Prostate gland (tissue), 2 donors: ENCODE measurements at regions not wholly inside any gene's neighbourhood (a gene's known extent, or its start where the extent isn't known, plus 50 kb on each side); places are given as distances from the start of the nearest gene placed in this dataset.

Experiments used
- DNase-seq: peaks from one replicate; pipeline ENCODE4 v3.0.0-alpha.2; 2019; ENCODE audit warnings: low spot score
- H3K27ac ChIP-seq, 2 donors: fragments of 200-600 bp; sonication (generic); 2 replicates each; pipeline ENCODE4 v1.5.1; 2017 to 2019
- H3K27me3 ChIP-seq: fragments of 200-600 bp; sonication (generic); replicated peaks from 2 replicates; pipeline ENCODE4 v1.5.1; 2019; ENCODE audit not compliant: insufficient read depth
- H3K36me3 ChIP-seq, 2 donors: fragments of 200-600 bp; sonication (generic); 1 replicate in 1 of 2; 2 replicates in 1 of 2; pipeline versions ENCODE4 v1.5.1 to v1.8.1; 2017 to 2019
- H3K4me1 ChIP-seq: fragments of 200-600 bp; sonication (generic); replicated peaks from 2 replicates; pipeline ENCODE4 v1.5.1; 2019
- H3K4me3 ChIP-seq, 2 donors: fragments of 200-600 bp; sonication (generic); 2 replicates each; pipeline ENCODE4 v1.5.1; 2017 to 2019
- H3K9me3 ChIP-seq: fragments of 200-600 bp; sonication (generic); 2 replicates; pipeline ENCODE4 v1.5.1; 2017
- CTCF ChIP-seq, 4 experiments: fragments of 200-600 bp in 2 of 4; fragments of 450-650 bp in 2 of 4; sonication (generic) in 2 of 4; IDR thresholded peaks; 1 replicate in 3 of 4; 2 replicates in 1 of 4; pipeline ENCODE4 v1.5.1; 2016 to 2019; ENCODE audit warnings: antibody characterized with exemption in 4 of 4, mild to moderate bottlenecking in 2 of 4, moderate library complexity in 2 of 4
- POLR2A ChIP-seq: fragments of 450-650 bp; IDR thresholded peaks from one replicate; pipeline ENCODE4 v1.6.1; 2016; ENCODE audit warnings: antibody characterized with exemption, mild to moderate bottlenecking
- POLR2AphosphoS5 ChIP-seq: sonication (generic); formaldehyde crosslinking; IDR thresholded peaks from one replicate; pipeline ENCODE4 v1.6.1; 2017; ENCODE audit warnings: antibody characterized with exemption
- WGBS: methylation state at CpG from one replicate; pipeline ENCODE4 v1.1.5; 2018; 5-methylcytosine and 5-hydroxymethylcytosine counted together
- intact Hi-C: fragments of 100-400 bp; cut with DNase I; formaldehyde crosslinking; loops from one replicate; pipeline ENCODE4 v1.14.2; 2022

- Histone ChIP-seq H3K4me1 (no peaks in the 10 kb centered on the region), H3K36me3 (no peaks in the 10 kb centered on the region), H3K9me3 (no peaks in the 10 kb centered on the region), H3K4me3 (no peak overlapping the region), H3K27me3 (no peaks in the 10 kb centered on the region), H3K27ac (no peak overlapping the region)
- TF ChIP-seq POLR2AphosphoS5 (no peak), POLR2A (no peak), CTCF (IDR thresholded peaks at IDR 0.05) (no peak)
- no peak for DNase-seq
- WGBS, result 48% methylated on average over 2 of the region's 2 CpGs
- intact Hi-C loops, result no loop called here
These were observed 1498.0 kb downstream of the STIM2 start for GRCh38 chr4:28358606-28359005.

GRCh38 chr4:28360681-28361080 lies 1500.0 kb downstream of the STIM2 start:
- no peak overlapping the region for H3K27ac ChIP-seq
- DNase-seq, result no peak
- 72% methylated on average over 2 of the region's 2 CpGs for WGBS
- no peak for TF ChIP-seq POLR2A
- no peak for TF ChIP-seq POLR2AphosphoS5
- no peak for TF ChIP-seq CTCF (IDR thresholded peaks at IDR 0.05)
- no peak overlapping the region for H3K4me3 ChIP-seq
- H3K27me3 ChIP-seq, result no peaks in the 10 kb centered on the region
- no peaks in the 10 kb centered on the region for H3K4me1 ChIP-seq
- H3K9me3 ChIP-seq, result no peaks in the 10 kb centered on the region
- no peaks in the 10 kb centered on the region for H3K36me3 ChIP-seq
- intact Hi-C loops, result no loop called here

GRCh38 chr4:28362169-28362568 lies 1501.5 kb downstream of the STIM2 start:
- no peaks in the 10 kb centered on the region for H3K9me3 ChIP-seq
- no peak overlapping the region for H3K27ac ChIP-seq
- TF ChIP-seq CTCF (IDR thresholded peaks at IDR 0.05) (no peak), POLR2A (no peak)
- DNase-seq, result no peak
- WGBS, result 78% methylated on average over 4 of the region's 4 CpGs
- H3K36me3 ChIP-seq, result no peaks in the 10 kb centered on the region
- no peak overlapping the region for H3K4me3 ChIP-seq
- H3K4me1 ChIP-seq, result no peaks in the 10 kb centered on the region
- H3K27me3 ChIP-seq, result no peaks in the 10 kb centered on the region
- intact Hi-C loops, result no loop called here

GRCh38 chr4:28369499-28369898 lies 1508.9 kb downstream of the STIM2 start:
- Histone ChIP-seq H3K36me3 (no peaks in the 10 kb centered on the region), H3K4me1 (no peaks in the 10 kb centered on the region), H3K27me3 (no peaks in the 10 kb centered on the region), H3K4me3 (no peak overlapping the region), H3K9me3 (no peaks in the 10 kb centered on the region), H3K27ac (no peak overlapping the region)
- TF ChIP-seq POLR2A (no peak), POLR2AphosphoS5 (no peak), CTCF (IDR thresholded peaks at IDR 0.05) (no peak)
- DNase-seq, result no peak
- WGBS, result 91% methylated on average over 1 of the region's 1 CpG
- intact Hi-C loops, result no loop called here

- no peak for DNase-seq
- no peaks in the 10 kb centered on the region for H3K9me3 ChIP-seq
- H3K4me3 ChIP-seq, result no peak overlapping the region
- no peaks in the 10 kb centered on the region for H3K27me3 ChIP-seq
- H3K4me1 ChIP-seq, result no peaks in the 10 kb centered on the region
- no peaks in the 10 kb centered on the region for H3K36me3 ChIP-seq
- intact Hi-C loops, result no loop called here
- no peak for TF ChIP-seq POLR2AphosphoS5
- TF ChIP-seq POLR2A, result no peak
- TF ChIP-seq CTCF (IDR thresholded peaks at IDR 0.05), result no peak
- H3K27ac ChIP-seq, result no peak overlapping the region
These were observed 1512.5 kb downstream of the STIM2 start for GRCh38 chr4:28373191-28373590.
